H1 (cell line): ENCODE measurements at regions not wholly inside any gene's neighbourhood (a gene's known extent, or its start where the extent isn't known, plus 50 kb on each side); places are given as distances from the start of the nearest gene placed in this dataset.

ENCODE experiments used
- CTCF ChIA-PET: fragments of 300-600 bp; sonication (Branson Sonifier 250); formaldehyde crosslinking; loops from one replicate; lab custom pipeline; 2021; ENCODE audit not compliant: partially characterized antibody; lab: Charles Lee
- POLR2A ChIA-PET: fragments of 300-600 bp; sonication (Branson Sonifier 250); formaldehyde crosslinking; loops from one replicate; lab custom pipeline; 2021; ENCODE audit warnings: inconsistent platforms; ENCODE audit not compliant: partially characterized antibody; lab: Charles Lee
- DNase-seq, 2 experiments: peaks; one replicate each; pipeline versions ENCODE4 v3.0.0 to v3.0.0-alpha.2; 2010 to 2022; ENCODE audit warnings: low spot score in 2 of 2, low read depth in 1 of 2, mixed read lengths in 1 of 2
- FAIRE-seq: peaks from 2 replicates; lab custom pipeline; 2011; peaks lifted over from hg19 to GRCh38; lab: Jason Lieb, UNC
- H2AFZ ChIP-seq: 2 replicates; pipeline ENCODE4 v1.8.1; 2012; ENCODE audit warnings: low read length, inconsistent platforms
- H2AK5ac ChIP-seq: 2 replicates; pipeline ENCODE4 v1.6.1; 2013; ENCODE audit warnings: low read depth, low read length
- H2BK120ac ChIP-seq: replicated peaks from 2 replicates; pipeline ENCODE3; 2013; ENCODE audit warnings: low read depth, low read length, inconsistent platforms
- H2BK12ac ChIP-seq: 2 replicates; pipeline ENCODE4 v1.6.1; 2013; ENCODE audit warnings: low read depth, low read length
- H2BK15ac ChIP-seq: 2 replicates; pipeline ENCODE4 v1.6.1; 2013; ENCODE audit warnings: low read length
- H2BK20ac ChIP-seq: 2 replicates; pipeline ENCODE4 v1.6.1; 2013; ENCODE audit warnings: low read length
- H2BK5ac ChIP-seq: 2 replicates; pipeline ENCODE4 v1.6.1; 2013; ENCODE audit warnings: low read depth, low read length
- H3K14ac ChIP-seq: 2 replicates; pipeline ENCODE4 v1.6.1; 2013; ENCODE audit warnings: inconsistent platforms; ENCODE audit not compliant: insufficient read length
- H3K18ac ChIP-seq: 2 replicates; pipeline ENCODE4 v1.6.1; 2013; ENCODE audit warnings: low read length; ENCODE audit errors: extremely low read depth
- H3K23ac ChIP-seq: 2 replicates; pipeline ENCODE4 v1.6.1; 2013; ENCODE audit warnings: inconsistent platforms; ENCODE audit not compliant: insufficient read length
- H3K23me2 ChIP-seq: 2 replicates; pipeline ENCODE4 v1.6.1; 2013; ENCODE audit warnings: low read depth, low read length
- H3K27ac ChIP-seq: 2 replicates; pipeline ENCODE4 v1.6.1; 2011; ENCODE audit warnings: low read depth, low read length, inconsistent platforms
- H3K27me3 ChIP-seq, 4 experiments: replicated peaks in 1 of 4; 1 replicate in 1 of 4; 2 replicates in 3 of 4; pipeline versions ENCODE4 v1.6.1 to v1.8.1; 2011 to 2013; ENCODE audit warnings: low read length in 3 of 4, mild to moderate bottlenecking in 3 of 4, inconsistent platforms in 2 of 4, mixed read lengths in 2 of 4, moderate library complexity in 1 of 4; ENCODE audit not compliant: control insufficient read depth in 3 of 4, insufficient read depth in 3 of 4; ENCODE audit errors: extremely low read depth in 1 of 4
- H3K36me3 ChIP-seq, 4 experiments: 2 replicates each; pipeline versions ENCODE4 v1.6.1 to v1.8.1; 2011 to 2013; ENCODE audit warnings: mild to moderate bottlenecking in 4 of 4, low read length in 3 of 4, moderate library complexity in 2 of 4, control low read depth in 1 of 4, inconsistent platforms in 1 of 4; ENCODE audit not compliant: insufficient read depth in 4 of 4, control insufficient read depth in 2 of 4
- H3K4ac ChIP-seq: replicated peaks from 2 replicates; pipeline ENCODE3; 2013; ENCODE audit warnings: low read length, low read depth, mixed read lengths, inconsistent platforms; ENCODE audit not compliant: insufficient read length
- H3K4me1 ChIP-seq, 4 experiments: replicated peaks in 1 of 4; 1 replicate in 1 of 4; 2 replicates in 3 of 4; pipeline versions ENCODE4 v1.6.1 to v1.8.1; 2011 to 2013; ENCODE audit warnings: low read length in 3 of 4, inconsistent platforms in 2 of 4, mixed read lengths in 1 of 4; ENCODE audit not compliant: insufficient read depth in 4 of 4, control insufficient read depth in 3 of 4
- H3K4me2 ChIP-seq, 2 experiments: 2 replicates each; pipeline versions ENCODE4 v1.6.1 to v1.8.1; 2011 to 2013; ENCODE audit warnings: low read depth in 2 of 2, low read length in 2 of 2, control low read depth in 1 of 2, inconsistent platforms in 1 of 2, mild to moderate bottlenecking in 1 of 2; ENCODE audit not compliant: insufficient read depth in 1 of 2
- H3K4me3 ChIP-seq, 4 experiments: fragments of 200-600, 300-600 bp in 1 of 4; sonication (generic), shearing (Covaris generic), sonication (Bioruptor Twin) in 1 of 4; 2 replicates each; pipeline versions ENCODE4 v1.5.1 to v1.8.1; 2011 to 2016; ENCODE audit warnings: low read length in 4 of 4, low read depth in 3 of 4, control low read depth in 2 of 4, inconsistent platforms in 2 of 4, mild to moderate bottlenecking in 2 of 4, mixed read lengths in 1 of 4, moderate library complexity in 1 of 4; ENCODE audit not compliant: insufficient read depth in 2 of 4; ENCODE audit errors: extremely low read depth in 1 of 4
- H3K56ac ChIP-seq: replicated peaks from 2 replicates; pipeline ENCODE3; 2013; ENCODE audit warnings: low read depth, mild to moderate bottlenecking, mixed read lengths, low read length, inconsistent platforms; ENCODE audit not compliant: insufficient read length
- H3K79me1 ChIP-seq: 2 replicates; pipeline ENCODE4 v1.6.1; 2013; ENCODE audit warnings: low read depth, low read length, control low read depth
- H3K79me2 ChIP-seq, 2 experiments: 2 replicates each; pipeline versions ENCODE4 v1.6.1 to v1.8.1; 2012 to 2013; ENCODE audit warnings: low read length in 2 of 2, mild to moderate bottlenecking in 2 of 2, inconsistent platforms in 1 of 2; ENCODE audit not compliant: insufficient read depth in 2 of 2, control insufficient read depth in 1 of 2
- H3K9ac ChIP-seq, 4 experiments: replicated peaks in 1 of 4; 1 replicate in 1 of 4; 2 replicates in 3 of 4; pipeline versions ENCODE4 v1.6.1 to v1.8.1; 2011 to 2013; ENCODE audit warnings: low read depth in 3 of 4, low read length in 3 of 4, control low read depth in 2 of 4, mild to moderate bottlenecking in 2 of 4, moderate library complexity in 2 of 4, inconsistent platforms in 1 of 4; ENCODE audit errors: extremely low read depth in 1 of 4
- H3K9me3 ChIP-seq, 2 experiments: 2 replicates each; pipeline versions ENCODE4 v1.6.1 to v1.8.1; 2012 to 2013; ENCODE audit warnings: mild to moderate bottlenecking in 2 of 2, moderate library complexity in 2 of 2, control low read depth in 1 of 2, inconsistent platforms in 1 of 2, low read depth in 1 of 2, low read length in 1 of 2, mixed read lengths in 1 of 2; ENCODE audit not compliant: insufficient read depth in 2 of 2
- H4K20me1 ChIP-seq, 2 experiments: replicated peaks in 1 of 2; 2 replicates each; pipeline versions ENCODE3 to v1.8.1; 2011 to 2013; ENCODE audit warnings: inconsistent platforms in 2 of 2, low read length in 2 of 2, mild to moderate bottlenecking in 1 of 2; ENCODE audit not compliant: insufficient read depth in 2 of 2, control insufficient read depth in 1 of 2
- H4K5ac ChIP-seq: 2 replicates; pipeline ENCODE4 v1.6.1; 2013; ENCODE audit warnings: low read length, low read depth, mixed read lengths, inconsistent platforms; ENCODE audit not compliant: insufficient read length
- H4K8ac ChIP-seq: 2 replicates; pipeline ENCODE4 v1.8.0; 2013; ENCODE audit warnings: mild to moderate bottlenecking, moderate library complexity, low read length, inconsistent platforms; ENCODE audit not compliant: insufficient read depth; ENCODE audit errors: extremely low read depth
- H4K91ac ChIP-seq: replicated peaks from 2 replicates; pipeline ENCODE3; 2013; ENCODE audit warnings: low read length, mixed read lengths, inconsistent platforms; ENCODE audit not compliant: insufficient read length
- POLR2A ChIP-seq, 2 experiments: IDR thresholded peaks; 1 replicate in 1 of 2; 2 replicates in 1 of 2; pipeline ENCODE4 v1.6.1; 2011; ENCODE audit warnings: low read depth in 2 of 2, low read length in 2 of 2, mild to moderate bottlenecking in 2 of 2; ENCODE audit errors: control extremely low read depth in 1 of 2
- RBBP5 ChIP-seq: IDR thresholded peaks from 2 replicates; pipeline ENCODE4 v1.7.1; 2012; ENCODE audit warnings: low read depth, mild to moderate bottlenecking, inconsistent platforms, low read length, moderate library complexity, borderline replicate concordance
- TEAD4 ChIP-seq: IDR thresholded peaks from 2 replicates; pipeline ENCODE4 v1.6.1; 2012; ENCODE audit warnings: low read depth, low read length, inconsistent platforms, mixed read lengths
- WGBS, 2 experiments: shearing (Covaris generic) in 1 of 2; methylation state at CpG; one replicate each; pipeline versions ENCODE4 v1.1.6 to v1.1.7; 2013 to 2015; ENCODE audit warnings: low lambda C conversion rate in 2 of 2, mixed read lengths in 2 of 2, inconsistent platforms in 1 of 2, low coverage in 1 of 2, missing lambda C conversion rate in 1 of 2; ENCODE audit not compliant: insufficient replicate concordance in 2 of 2, insufficient coverage in 1 of 2, insufficient read length in 1 of 2; ENCODE audit errors: extremely low coverage in 1 of 2, missing lambda C conversion rate in 1 of 2; 5-methylcytosine and 5-hydroxymethylcytosine counted together

DNA sequence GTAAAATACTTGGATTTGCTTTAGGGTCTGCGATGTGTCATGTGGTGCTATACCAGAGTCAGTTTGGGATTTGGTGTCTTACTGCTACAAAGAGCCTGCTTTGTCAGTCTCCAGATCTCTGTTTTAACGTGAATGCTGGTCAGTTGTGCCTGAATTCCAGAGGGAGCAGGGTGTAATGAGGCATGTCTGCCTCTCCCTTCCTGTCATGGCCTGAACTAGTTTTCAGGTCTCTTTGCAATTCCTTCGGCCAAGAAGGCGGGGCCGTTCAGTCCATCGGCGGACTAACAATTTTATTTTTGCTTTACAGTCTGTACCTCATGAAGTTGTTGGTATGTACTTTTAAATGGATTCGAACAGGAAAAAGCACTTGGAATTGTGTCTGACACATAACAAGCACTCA is 465.1 kb upstream of the ADARB2 start:
- Histone ChIP-seq H4K20me1 (no peaks in the 10 kb centered on the region), H3K27me3 (peaks cover 0 to 1% (median 0%) of the 10 kb centered on the region in 4 experiments; a peak in 1 of 7 replicates), H3K9ac (no peak overlapping the region), H3K23ac (no peak overlapping the region), H3K23me2 (no peaks in the 10 kb centered on the region), H3K18ac (peak overlapping the region; percentile 88), H2AK5ac (peak overlapping the region; percentile 67; the same call in 1 of the 2 replicates), H2BK12ac (peak overlapping the region; percentile 85), H2BK120ac (peak overlapping the region; percentile 99), H3K79me2 (no peaks in the 10 kb centered on the region), H3K79me1 (no peaks in the 10 kb centered on the region), H4K5ac (no peak overlapping the region), H3K27ac (peak overlapping the region; percentile 88), H2BK20ac (peak overlapping the region; percentile 97), H3K14ac (no peak overlapping the region), H4K8ac (no peak overlapping the region), H3K4me3 (no peak overlapping the region), H3K4me1 (peaks cover 0 to 15% (median 13%) of the 10 kb centered on the region in 4 experiments; a peak in 5 of 7 replicates), H2AFZ (peak overlapping the region; percentile 6; the same call in 1 of the 2 replicates), H2BK15ac (no peak overlapping the region), H2BK5ac (peak overlapping the region; percentile 99), H3K56ac (peak overlapping the region; percentile 80), H4K91ac (peak overlapping the region; percentile 94), H3K4ac (peak overlapping the region; percentile 91), H3K36me3 (peaks cover 0 to 3% (median 1%) of the 10 kb centered on the region in 4 experiments; a peak in 1 of 8 replicates), H3K4me2 (peak overlapping the region; percentile 47 to 86), H3K9me3 (peaks cover 3 to 4% of the 10 kb centered on the region in 2 experiments; a peak in 2 of 4 replicates)
- DNase-seq: peak in 1 of 2 experiments; percentile 10
- CTCF ChIA-PET: no interaction called here
- POLR2A ChIA-PET: no interaction called here
- FAIRE-seq: peak; percentile 76
- TF ChIP-seq POLR2A (IDR thresholded peaks at IDR 0.05; ENCODE audit: control extremely low read depth in 1 of 2, low read depth in 2 of 2, low read length in 2 of 2): peak; percentile 23 to 32; a peak in 2 of 3 replicates
- peak; percentile 34; the same call in 1 of the 2 replicates for TF ChIP-seq TEAD4
- TF ChIP-seq RBBP5: no peak
- WGBS, 2 experiments: 65% methylated on average over 8 of the region's 8 CpGs; no CpG with 5 or more reads in 1 of the 2 experiments
